Activated CD8-positive, alpha-beta memory T cell treated with anti-CD3 and anti-CD28 coated beads, Interleukin-2, amount 10 ng/mL, durations not matched to agents 7 days and 5 days (primary cell): ENCODE measurements at regions not wholly inside any gene's neighbourhood (a gene's known extent, or its start where the extent isn't known, plus 50 kb on each side); places are given as distances from the start of the nearest gene placed in this dataset.
A peak's percentile ranks its signal among the peaks of the same experiment; 100 is the strongest.
"Not testable (repeated sequence)": the region's sequence is repeated elsewhere in the genome, so short reads cannot be mapped to it uniquely, and the experiment has no call there.

Experiments
- ATAC-seq: fragments of 150-1000 bp; cut with Tn5 transposase; one replicate; pipeline ENCODE4 v1.10.0; 2021; ENCODE audit warnings: moderate library complexity
- CTCF ChIA-PET: fragments of 350-600 bp; sonication (Branson Sonifier 250); formaldehyde crosslinking; loops from one replicate; lab custom pipeline; 2021; ENCODE audit warnings: antibody characterized with exemption; lab: Charles Lee
- DNase-seq: peaks from one replicate; pipeline ENCODE4 v3.0.0-alpha.2; 2020
- H3K27ac Mint-ChIP-seq: one replicate; pipeline ENCODE4 v1.8.0; 2021; ENCODE audit warnings: mild to moderate bottlenecking, mixed read lengths
- H3K27me3 Mint-ChIP-seq: one replicate; pipeline ENCODE4 v1.8.0; 2021; ENCODE audit warnings: mixed read lengths
- H3K36me3 Mint-ChIP-seq: one replicate; pipeline ENCODE4 v1.8.0; 2021; ENCODE audit warnings: mild to moderate bottlenecking, mixed read lengths
- H3K4me1 Mint-ChIP-seq: one replicate; pipeline ENCODE4 v1.8.0; 2021; ENCODE audit warnings: mixed read lengths
- H3K4me3 Mint-ChIP-seq: one replicate; pipeline ENCODE4 v1.8.0; 2021; ENCODE audit warnings: mild to moderate bottlenecking, moderate library complexity, mixed read lengths
- H3K9me3 Mint-ChIP-seq: one replicate; pipeline ENCODE4 v1.8.0; 2022; ENCODE audit warnings: low read depth, mixed read lengths

GRCh38 chr10:8314486-8314885, 260.0 kb downstream of the GATA3 start:
- H3K9me3 Mint-ChIP-seq = peaks cover 4% of the 10 kb centered on the region
- peaks cover 10% of the 10 kb centered on the region for H3K36me3 Mint-ChIP-seq
- CTCF ChIA-PET = no interaction called here
- no peaks in the 10 kb centered on the region for H3K27me3 Mint-ChIP-seq
- H3K4me1 Mint-ChIP-seq = peaks cover 18% of the 10 kb centered on the region
- H3K27ac Mint-ChIP-seq = no peak overlapping the region
- DNase-seq = no peak
- H3K4me3 Mint-ChIP-seq = no peak overlapping the region
- ATAC-seq = no peak

DNA sequence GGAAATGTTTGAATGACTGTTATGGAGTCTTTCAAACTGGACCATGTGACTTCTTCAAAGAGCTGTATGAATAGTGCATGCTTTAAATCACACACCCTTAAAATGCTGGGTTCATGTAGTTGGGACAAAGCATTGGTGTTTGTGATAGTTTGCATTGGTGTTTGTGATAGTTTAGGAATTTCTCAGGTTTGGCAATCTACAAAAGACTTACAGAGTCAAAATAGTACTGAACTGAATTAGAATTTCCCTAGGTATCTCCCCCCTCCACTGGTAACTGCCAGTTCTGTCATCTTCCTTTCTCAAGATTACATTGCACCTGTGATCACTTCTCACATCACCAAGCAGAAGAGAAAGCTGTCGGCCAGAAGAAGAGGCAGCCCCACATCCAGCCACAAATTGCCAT, 261.1 kb downstream of the GATA3 start:
- no peak overlapping the region for H3K4me3 Mint-ChIP-seq
- peaks cover 4% of the 10 kb centered on the region for H3K9me3 Mint-ChIP-seq
- H3K36me3 Mint-ChIP-seq = peaks cover 10% of the 10 kb centered on the region
- ATAC-seq (no peak), DNase-seq (no peak)
- peak overlapping the region; percentile 13 for H3K27ac Mint-ChIP-seq
- peaks cover 18% of the 10 kb centered on the region for H3K4me1 Mint-ChIP-seq
- CTCF ChIA-PET = no interaction called here
- no peaks in the 10 kb centered on the region for H3K27me3 Mint-ChIP-seq

GRCh38 chr10:8316284-8316683, 261.8 kb downstream of the GATA3 start:
- peak overlapping the region; percentile 13 for H3K27ac Mint-ChIP-seq
- H3K4me3 Mint-ChIP-seq = no peak overlapping the region
- peaks cover 18% of the 10 kb centered on the region for H3K4me1 Mint-ChIP-seq

GRCh38 chr10:8318429-8318828, 263.9 kb downstream of the GATA3 start:
- not testable (repeated sequence) for H3K27me3 Mint-ChIP-seq, H3K9me3 Mint-ChIP-seq, H3K36me3 Mint-ChIP-seq, H3K4me3 Mint-ChIP-seq, ATAC-seq, H3K27ac Mint-ChIP-seq, DNase-seq
- CTCF ChIA-PET = interaction anchor here (1.2 to 1.6 kb wide), 2 partner anchors 9 to 14 kb away, joined by 3 read pairs; no protein-coding TSS in a partner anchor
- H3K4me1 Mint-ChIP-seq = peaks cover 14% of the 10 kb centered on the region

More at GRCh38 chr10:8316284-8316683, 261.8 kb downstream of the GATA3 start:
- CTCF ChIA-PET = no interaction called here
- ATAC-seq (no peak), DNase-seq (no peak)
- peaks cover 11% of the 10 kb centered on the region for H3K36me3 Mint-ChIP-seq
- no peaks in the 10 kb centered on the region for H3K27me3 Mint-ChIP-seq
- peaks cover 4% of the 10 kb centered on the region for H3K9me3 Mint-ChIP-seq

- Mint-ChIP-seq H3K27me3 (no peaks in the 10 kb centered on the region), H3K4me3 (no peak overlapping the region), H3K4me1 (peaks cover 17% of the 10 kb centered on the region), H3K9me3 (peaks cover 2% of the 10 kb centered on the region), H3K27ac (no peak overlapping the region), H3K36me3 (peaks cover 9% of the 10 kb centered on the region)
- no peak for DNase-seq
- CTCF ChIA-PET = interaction anchor here (1.2 to 1.6 kb wide), 2 partner anchors 9 to 13 kb away, joined by 3 read pairs; no protein-coding TSS in a partner anchor
- ATAC-seq = no peak
Measured at GRCh38 chr10:8318956-8319355, 264.5 kb downstream of the GATA3 start.

DNA sequence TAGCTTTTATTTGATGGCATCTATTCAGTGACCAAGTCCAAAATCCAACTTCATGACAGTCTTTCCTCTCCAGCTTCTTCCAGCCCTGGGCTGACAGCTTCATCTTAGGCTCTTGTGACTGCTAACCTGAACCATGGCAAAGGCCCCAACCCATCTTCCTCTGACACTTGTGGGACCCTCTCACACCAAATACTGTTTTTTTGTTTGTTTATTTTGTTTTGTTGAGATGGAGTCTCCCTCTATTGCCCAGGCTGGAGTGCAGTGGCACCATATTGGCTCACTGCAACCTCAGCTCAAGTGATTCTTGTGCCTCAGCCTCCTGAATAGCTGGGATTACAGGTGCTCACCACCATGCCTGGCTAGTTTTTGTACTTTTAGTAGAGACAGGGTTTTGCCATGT, 265.2 kb downstream of the GATA3 start:
- DNase-seq = no peak
- Mint-ChIP-seq H3K36me3 (peaks cover 8% of the 10 kb centered on the region), H3K9me3 (no peaks in the 10 kb centered on the region), H3K27me3 (no peaks in the 10 kb centered on the region), H3K27ac (no peak overlapping the region), H3K4me1 (peaks cover 19% of the 10 kb centered on the region), H3K4me3 (no peak overlapping the region)
- no peak for ATAC-seq
- CTCF ChIA-PET = interaction anchor here (1.2 to 1.6 kb wide), 2 partner anchors 10 to 12 kb away, joined by 3 read pairs; no protein-coding TSS in a partner anchor

GRCh38 chr10:8321990-8322389, 267.5 kb downstream of the GATA3 start:
- H3K4me1 Mint-ChIP-seq = peaks cover 32% of the 10 kb centered on the region
- ATAC-seq (no peak), DNase-seq (no peak)
- CTCF ChIA-PET = no interaction called here
- no peaks in the 10 kb centered on the region for H3K27me3 Mint-ChIP-seq
- peaks cover 6% of the 10 kb centered on the region for H3K36me3 Mint-ChIP-seq
- no peaks in the 10 kb centered on the region for H3K9me3 Mint-ChIP-seq
- H3K4me3 Mint-ChIP-seq = no peak overlapping the region
- no peak overlapping the region for H3K27ac Mint-ChIP-seq

- no peak overlapping the region for H3K4me3 Mint-ChIP-seq
- H3K4me1 Mint-ChIP-seq = peaks cover 34% of the 10 kb centered on the region
- H3K27me3 Mint-ChIP-seq = no peaks in the 10 kb centered on the region
- no peaks in the 10 kb centered on the region for H3K9me3 Mint-ChIP-seq
- ATAC-seq (no peak), DNase-seq (no peak)
- H3K36me3 Mint-ChIP-seq = peaks cover 4% of the 10 kb centered on the region
- CTCF ChIA-PET = no interaction called here
- H3K27ac Mint-ChIP-seq = no peak overlapping the region
Measured at GRCh38 chr10:8323428-8324054, 269.1 kb downstream of the GATA3 start.

GRCh38 chr10:8325024-8325980, 270.8 kb downstream of the GATA3 start:
- CTCF ChIA-PET = interaction anchor here (0.8 kb wide), 2 partner anchors 111 to 193 kb away, joined by 3 read pairs; no protein-coding TSS in a partner anchor
- H3K4me1 Mint-ChIP-seq = peaks cover 50% of the 10 kb centered on the region
- no peaks in the 10 kb centered on the region for H3K27me3 Mint-ChIP-seq
- H3K27ac Mint-ChIP-seq = peak overlapping the region; percentile 83
- peaks cover 11% of the 10 kb centered on the region for H3K36me3 Mint-ChIP-seq
- H3K9me3 Mint-ChIP-seq = no peaks in the 10 kb centered on the region
- H3K4me3 Mint-ChIP-seq = no peak overlapping the region
- ATAC-seq (peak; percentile 66), DNase-seq (no peak)

DNA sequence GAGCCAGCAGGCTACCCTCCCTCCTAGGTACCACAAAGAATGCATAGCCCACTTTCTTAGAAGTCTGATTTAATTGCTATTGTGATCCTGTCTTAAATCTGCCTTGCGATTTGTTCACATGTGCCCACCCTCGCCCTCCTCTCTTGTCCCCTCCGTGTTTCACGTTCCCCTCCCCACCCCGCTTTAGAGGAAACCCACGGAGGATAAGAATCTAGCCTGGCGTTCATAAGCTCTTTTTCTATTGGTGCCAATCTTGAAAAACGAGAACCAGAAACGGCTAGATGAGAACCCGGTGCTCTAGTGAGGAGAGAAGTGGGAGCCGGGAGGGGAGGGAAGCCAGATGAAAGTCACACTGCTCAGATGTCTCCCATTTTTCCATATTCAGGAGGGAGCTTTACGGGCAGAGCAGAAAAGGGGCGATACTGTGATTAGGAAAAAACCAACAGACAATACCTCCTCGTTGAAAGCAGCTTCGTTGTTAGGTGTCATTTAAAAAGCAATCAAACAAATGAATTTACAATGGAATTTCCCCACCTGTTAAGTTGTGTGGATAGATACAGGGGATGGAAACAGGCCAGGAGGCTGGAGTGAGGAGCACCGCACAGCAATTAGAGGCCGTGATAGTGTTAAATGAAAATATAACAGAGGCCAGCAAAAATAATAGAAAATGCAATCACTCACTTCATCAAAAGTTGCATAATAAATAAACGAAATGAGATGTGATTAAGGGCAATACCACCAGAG, 272.1 kb downstream of the GATA3 start:
- H3K36me3 Mint-ChIP-seq = peaks cover 14% of the 10 kb centered on the region
- DNase-seq (no peak), ATAC-seq (no peak)
- H3K4me1 Mint-ChIP-seq = peaks cover 61% of the 10 kb centered on the region
- H3K27me3 Mint-ChIP-seq = no peaks in the 10 kb centered on the region
- H3K4me3 Mint-ChIP-seq = no peak overlapping the region
- no peaks in the 10 kb centered on the region for H3K9me3 Mint-ChIP-seq
- H3K27ac Mint-ChIP-seq = peak overlapping the region; percentile 73
- CTCF ChIA-PET = no interaction called here

DNA sequence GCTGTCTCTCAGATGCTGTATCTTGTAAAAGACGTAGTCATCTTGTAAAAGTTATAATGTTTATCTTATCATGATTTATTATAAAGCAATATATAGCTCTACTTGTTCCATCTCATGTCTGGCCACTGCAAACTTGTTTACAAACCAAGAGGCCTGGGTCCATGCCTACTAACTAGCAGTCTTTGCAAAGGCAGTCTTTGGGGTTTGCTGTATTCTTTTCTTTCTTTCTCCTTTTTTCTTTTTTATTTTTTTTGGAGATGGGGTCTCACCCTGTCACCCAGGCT, 272.6 kb downstream of the GATA3 start:
- Mint-ChIP-seq H3K36me3 (peaks cover 16% of the 10 kb centered on the region), H3K27me3 (no peaks in the 10 kb centered on the region), H3K9me3 (no peaks in the 10 kb centered on the region), H3K27ac (no peak overlapping the region), H3K4me1 (peaks cover 66% of the 10 kb centered on the region), H3K4me3 (no peak overlapping the region)
- ATAC-seq (no peak), DNase-seq (no peak)
- CTCF ChIA-PET = no interaction called here

DNA sequence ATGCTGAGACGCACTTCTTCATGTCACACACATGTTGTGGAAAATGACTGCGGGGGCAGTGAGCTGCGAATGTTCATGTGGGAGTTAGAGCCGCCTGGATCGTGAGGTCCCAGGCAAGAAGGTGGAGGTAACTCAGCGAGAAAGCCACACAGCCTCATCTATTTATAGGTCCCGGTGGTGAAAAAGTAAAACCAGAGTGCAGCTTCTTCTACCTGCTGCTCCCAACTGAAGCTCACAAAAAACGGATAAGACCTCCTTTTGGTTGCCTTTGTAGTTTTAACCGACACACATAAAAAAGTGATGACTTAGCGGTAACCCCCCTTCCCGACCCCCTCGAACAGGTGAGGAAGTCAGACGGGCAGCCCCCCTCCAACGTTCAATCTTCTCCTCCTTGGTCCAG, 276.9 kb downstream of the GATA3 start:
- H3K27ac Mint-ChIP-seq = peak overlapping the region; percentile 95
- peaks cover 65% of the 10 kb centered on the region for H3K4me1 Mint-ChIP-seq
- no peaks in the 10 kb centered on the region for H3K9me3 Mint-ChIP-seq
- peak; percentile 55 for DNase-seq
- no peaks in the 10 kb centered on the region for H3K27me3 Mint-ChIP-seq
- ATAC-seq = no peak
- peaks cover 15% of the 10 kb centered on the region for H3K36me3 Mint-ChIP-seq
- peak overlapping the region; percentile 79 for H3K4me3 Mint-ChIP-seq
- CTCF ChIA-PET = interaction anchor here (1.4 to 2.3 kb wide), 7 partner anchors 12 to 271 kb away, joined by 3 to 13 read pairs (median 9); no protein-coding TSS in a partner anchor
